Chondrocyte (in vitro differentiated cells): ENCODE measurements at regions not wholly inside any gene's neighbourhood (a gene's known extent, or its start where the extent isn't known, plus 50 kb on each side); places are given as distances from the start of the nearest gene placed in this dataset. TPM values are rescaled to one million over a fixed set of nuclear protein-coding genes. Genes with fewer than 3 reads are reported as not detected.

Experiments
- DNase-seq: peaks from one replicate; pipeline ENCODE4 v3.0.0; 2021; ENCODE audit warnings: mixed read lengths, low spot score
- H3K27ac Mint-ChIP-seq: one replicate; pipeline ENCODE4 v1.8.0; 2021; ENCODE audit warnings: mild to moderate bottlenecking, moderate library complexity, mixed read lengths; ENCODE audit not compliant: unreplicated experiment
- H3K27me3 Mint-ChIP-seq: 2 replicates; pipeline ENCODE4 v1.8.0; 2021; ENCODE audit warnings: low read depth, mixed read lengths
- H3K36me3 Mint-ChIP-seq: 2 replicates; pipeline ENCODE4 v1.8.0; 2021; ENCODE audit warnings: low read depth, mixed read lengths
- H3K4me1 Mint-ChIP-seq: 2 replicates; pipeline ENCODE4 v1.8.0; 2021; ENCODE audit warnings: low read depth, mild to moderate bottlenecking, mixed read lengths
- H3K4me3 Mint-ChIP-seq: one replicate; pipeline ENCODE4 v1.8.0; 2021; ENCODE audit warnings: mild to moderate bottlenecking, moderate library complexity, mixed read lengths; ENCODE audit not compliant: unreplicated experiment
- H3K9me3 Mint-ChIP-seq: 2 replicates; pipeline ENCODE4 v1.8.0; 2021; ENCODE audit warnings: low read depth, mixed read lengths
- CTCF ChIP-seq: fragments of 200-600 bp; sonication (generic); IDR thresholded peaks from 2 replicates; pipeline ENCODE4 v1.5.0; 2021; ENCODE audit warnings: antibody characterized with exemption, mild to moderate bottlenecking, moderate library complexity
- microRNA-seq: library from miRNA; unstranded; fragments of <30 nt; microRNA quantifications from one replicate; pipeline ENCODE4 v1.2.0, GENCODE V29; 2020; ENCODE audit warnings: borderline number of aligned reads

GRCh38 chr4:184968366-184968765 lies 49.9 kb upstream of the HELT start:
- Mint-ChIP-seq H3K9me3 (peaks cover 13% of the 10 kb centered on the region), H3K27ac (no peak overlapping the region), H3K4me1 (no peaks in the 10 kb centered on the region), H3K27me3 (peaks cover 18% of the 10 kb centered on the region), H3K4me3 (no peak overlapping the region), H3K36me3 (no peaks in the 10 kb centered on the region)
- no peak for TF ChIP-seq CTCF
- no peak for DNase-seq

Small RNAs in the stretch of these regions (microRNA-seq; reads per million reads assigned to microRNA genes)
- not detected for gene MIR4455
